ENCODE measurements at regions not wholly inside any gene's neighbourhood (a gene's known extent, or its start where the extent isn't known, plus 50 kb on each side); places are given as distances from the start of the nearest gene placed in this dataset.

GRCh38 chr5:124514956-124515355 lies 231.5 kb downstream of the ZNF608 start:
- TF ChIP-seq EZH2 (IDR thresholded peaks at IDR 0.05; ENCODE audit: borderline replicate concordance, insufficient read depth, low read depth, low read length, poor library complexity, severe bottlenecking) (no peak), CTCF (IDR thresholded peaks at IDR 0.05) (no peak)
